Caco-2 (cell line): ENCODE measurements at regions not wholly inside any gene's neighbourhood (a gene's known extent, or its start where the extent isn't known, plus 50 kb on each side); places are given as distances from the start of the nearest gene placed in this dataset.

ENCODE experiments used
- BruUV-seq: library from RNA; stranded (reverse); fragments of 400-500 nt; replicated peaks from 2 replicates; lab custom pipeline; 2021; lab: Mats Ljungman, UMichigan
- CTCF ChIA-PET: fragments of 300-600 bp; sonication (Branson Sonifier 250); formaldehyde crosslinking; loops from one replicate; lab custom pipeline; 2022; ENCODE audit warnings: antibody characterized with exemption; lab: Charles Lee
- POLR2A ChIA-PET: fragments of 300-600 bp; sonication (Branson Sonifier 250); formaldehyde crosslinking; loops from one replicate; lab custom pipeline; 2022; ENCODE audit warnings: antibody characterized with exemption; lab: Charles Lee
- DNase-seq, 2 experiments: peaks; one replicate each; pipeline versions ENCODE4 v3.0.0 to v3.0.0-alpha.2; 2020 to 2022
- H3K27me3 ChIP-seq: replicated peaks from 2 replicates; pipeline ENCODE4 v1.6.0; 2011; ENCODE audit warnings: low read length; ENCODE audit not compliant: control insufficient read depth, insufficient read depth
- H3K36me3 ChIP-seq: 2 replicates; pipeline ENCODE4 v1.5.1; 2011; ENCODE audit warnings: low read length; ENCODE audit not compliant: control insufficient read depth, insufficient read depth
- H3K4me1 ChIP-seq: fragments of 250-450 bp; sonication (Bioruptor Pico); 2 replicates; pipeline ENCODE4 v1.5.1; 2020; ENCODE audit warnings: mild to moderate bottlenecking
- H3K4me3 ChIP-seq: 2 replicates; pipeline ENCODE4 v1.5.1; 2011; ENCODE audit warnings: low read depth, mild to moderate bottlenecking, control low read depth, low read length
- H3K9me3 ChIP-seq: fragments of 250-450 bp; sonication (Bioruptor Pico); 2 replicates; pipeline ENCODE4 v1.5.1; 2020; ENCODE audit warnings: mild to moderate bottlenecking, moderate library complexity
- H3K27ac Mint-ChIP-seq: one replicate; pipeline ENCODE4 v1.8.0; 2022; ENCODE audit warnings: mixed read lengths; ENCODE audit not compliant: unreplicated experiment
- H3K27me3 Mint-ChIP-seq: one replicate; pipeline ENCODE4 v1.8.0; 2022; ENCODE audit warnings: mixed read lengths; ENCODE audit not compliant: insufficient read depth, unreplicated experiment
- H3K36me3 Mint-ChIP-seq: one replicate; pipeline ENCODE4 v1.8.0; 2022; ENCODE audit warnings: mild to moderate bottlenecking, mixed read lengths; ENCODE audit not compliant: insufficient read depth, unreplicated experiment
- H3K4me1 Mint-ChIP-seq: one replicate; pipeline ENCODE4 v1.8.0; 2022; ENCODE audit warnings: low read depth, mixed read lengths; ENCODE audit not compliant: unreplicated experiment
- H3K4me3 Mint-ChIP-seq: one replicate; pipeline ENCODE4 v1.8.0; 2022; ENCODE audit warnings: mild to moderate bottlenecking, moderate library complexity, mixed read lengths; ENCODE audit not compliant: unreplicated experiment
- H3K9me3 Mint-ChIP-seq: one replicate; pipeline ENCODE4 v1.8.0; 2022; ENCODE audit warnings: mixed read lengths; ENCODE audit not compliant: unreplicated experiment
- CTCF ChIP-seq, 2 experiments: fragments of 200-600 bp in 1 of 2; IDR thresholded peaks; 1 replicate in 1 of 2; 2 replicates in 1 of 2; pipeline versions ENCODE4 v1.5.1 to v1.8.0; 2011 to 2022; ENCODE audit warnings: antibody characterized with exemption in 1 of 2, control low read depth in 1 of 2, inconsistent platforms in 1 of 2, low read depth in 1 of 2, low read length in 1 of 2, mild to moderate bottlenecking in 1 of 2, moderate library complexity in 1 of 2; ENCODE audit not compliant: insufficient read depth in 1 of 2, severe bottlenecking in 1 of 2, unreplicated experiment in 1 of 2
- intact Hi-C: fragments of 100-400 bp; cut with micrococcal nuclease; formaldehyde crosslinking; loops from one replicate; pipeline ENCODE4 v1.10.0; 2022; ENCODE audit not compliant: unreplicated experiment

GRCh38 chr20:39767352-39767751, 805.2 kb downstream of the DHX35 start:
- no peaks in the 10 kb centered on the region for H3K27me3 Mint-ChIP-seq
- Histone ChIP-seq H3K4me1 (no peaks in the 10 kb centered on the region), H3K9me3 (peaks cover 19% of the 10 kb centered on the region; the same call in 1 of the 2 replicates), H3K27me3 (no peaks in the 10 kb centered on the region), H3K36me3 (no peaks in the 10 kb centered on the region), H3K4me3 (no peak overlapping the region)
- DNase-seq = no peak
- H3K9me3 Mint-ChIP-seq = peaks cover 34% of the 10 kb centered on the region
- H3K4me3 Mint-ChIP-seq = no peak overlapping the region
- BruUV-seq = no TSS peak
- CTCF ChIA-PET = no interaction called here
- POLR2A ChIA-PET = interaction anchor here (0.5 kb wide), 1 partner anchor 779 kb away, joined by 5 read pairs; no protein-coding TSS in a partner anchor
- H3K4me1 Mint-ChIP-seq = no peaks in the 10 kb centered on the region
- intact Hi-C loops = no loop called here
- H3K27ac Mint-ChIP-seq = no peak overlapping the region
- TF ChIP-seq CTCF (IDR thresholded peaks at IDR 0.05; ENCODE audit: insufficient read depth in 1 of 2, low read depth in 1 of 2, low read length in 1 of 2, severe bottlenecking in 1 of 2, unreplicated experiment in 1 of 2) = no peak
- H3K36me3 Mint-ChIP-seq = no peaks in the 10 kb centered on the region

- no peak overlapping the region for H3K27ac Mint-ChIP-seq
- no peaks in the 10 kb centered on the region for H3K4me1 Mint-ChIP-seq
- intact Hi-C loops = no loop called here
- H3K9me3 Mint-ChIP-seq = peaks cover 34% of the 10 kb centered on the region
- H3K9me3 ChIP-seq = peaks cover 19% of the 10 kb centered on the region; the same call in 1 of the 2 replicates
- H3K36me3 Mint-ChIP-seq = no peaks in the 10 kb centered on the region
- DNase-seq = no peak
- ChIA-PET POLR2A (no interaction called here), CTCF (no interaction called here)
- H3K4me3 Mint-ChIP-seq = no peak overlapping the region
- H3K4me3 ChIP-seq = no peak overlapping the region
- TF ChIP-seq CTCF (IDR thresholded peaks at IDR 0.05; ENCODE audit: insufficient read depth in 1 of 2, low read depth in 1 of 2, low read length in 1 of 2, severe bottlenecking in 1 of 2, unreplicated experiment in 1 of 2) = no peak
- H3K36me3 ChIP-seq = no peaks in the 10 kb centered on the region
- no peaks in the 10 kb centered on the region for H3K4me1 ChIP-seq
- H3K27me3 Mint-ChIP-seq = no peaks in the 10 kb centered on the region
- no TSS peak for BruUV-seq
- H3K27me3 ChIP-seq = no peaks in the 10 kb centered on the region
These were observed 804.2 kb downstream of the DHX35 start for GRCh38 chr20:39766333-39766732.

GRCh38 chr20:39762716-39763115, 800.6 kb downstream of the DHX35 start:
- H3K4me3 ChIP-seq = no peak overlapping the region
- DNase-seq = no peak
- ChIA-PET CTCF (no interaction called here), POLR2A (no interaction called here)
- no peak for TF ChIP-seq CTCF (IDR thresholded peaks at IDR 0.05; ENCODE audit: insufficient read depth in 1 of 2, low read depth in 1 of 2, low read length in 1 of 2, severe bottlenecking in 1 of 2, unreplicated experiment in 1 of 2)
- no peaks in the 10 kb centered on the region for H3K27me3 Mint-ChIP-seq
- H3K9me3 ChIP-seq = 0 out of 2 replicates have a peak, but pooled peaks cover 10% of the 10 kb centered on the region
- H3K4me3 Mint-ChIP-seq = no peak overlapping the region
- no peaks in the 10 kb centered on the region for H3K27me3 ChIP-seq
- no peaks in the 10 kb centered on the region for H3K4me1 ChIP-seq
- intact Hi-C loops = no loop called here
- no TSS peak for BruUV-seq
- H3K9me3 Mint-ChIP-seq = peaks cover 11% of the 10 kb centered on the region
- no peaks in the 10 kb centered on the region for H3K36me3 Mint-ChIP-seq
- H3K4me1 Mint-ChIP-seq = no peaks in the 10 kb centered on the region
- no peak overlapping the region for H3K27ac Mint-ChIP-seq
- H3K36me3 ChIP-seq = no peaks in the 10 kb centered on the region
